ENCODE measurements at regions not wholly inside any gene's neighbourhood (a gene's known extent, or its start where the extent isn't known, plus 50 kb on each side); places are given as distances from the start of the nearest gene placed in this dataset.

GRCh38 chr5:68141494-68141893 is 74.1 kb upstream of the PIK3R1 start:
- DNase-seq (ENCODE audit: low read depth, low spot score) (no peak), ATAC-seq (no peak)
- Histone ChIP-seq H2AFZ (ENCODE audit: low read depth, low read length, poor library complexity, severe bottlenecking) (no peak overlapping the region), H3K9me3 (ENCODE audit: control insufficient read depth in 1 of 2, insufficient read depth in 1 of 2, low read depth in 1 of 2, low read length in 2 of 2) (no peaks in the 10 kb centered on the region), H3K27me3 (ENCODE audit: insufficient read depth, low read length) (no peaks in the 10 kb centered on the region), H3K36me3 (ENCODE audit: control insufficient read depth in 1 of 2, insufficient read depth in 2 of 2, low read length in 2 of 2) (no peaks in the 10 kb centered on the region), H3K79me2 (ENCODE audit: insufficient read depth, low read length) (no peaks in the 10 kb centered on the region), H3K4me1 (ENCODE audit: control insufficient read depth in 1 of 2, insufficient read depth in 2 of 2, low read length in 2 of 2) (no peaks in the 10 kb centered on the region), H3K4me3 (replicated peaks in 1 of 2; ENCODE audit: low read depth in 1 of 2, low read length in 2 of 2) (no peak overlapping the region), H3K4me2 (ENCODE audit: low read length) (no peak overlapping the region), H3K27ac (ENCODE audit: low read depth, low read length) (no peak overlapping the region), H4K20me1 (ENCODE audit: insufficient read depth) (no peaks in the 10 kb centered on the region; the same call in 1 of the 2 replicates), H3K9ac (ENCODE audit: low read length) (no peak overlapping the region), H3K9me2 (ENCODE audit: insufficient read depth) (no peaks in the 10 kb centered on the region)
- TF ChIP-seq ZNF274 (IDR thresholded peaks at IDR 0.05; ENCODE audit: low read depth, low read length) (no peak), SP1 (IDR thresholded peaks at IDR 0.05; ENCODE audit: low read depth) (no peak)
- intact Hi-C loops (cut with micrococcal nuclease), result no loop called here
- ChIA-PET CTCF (no interaction called here), RAD21 (ENCODE audit: low non-redundant PET in 1 of 2, low total read pairs in 2 of 2, uncharacterized antibody in 2 of 2, unreplicated experiment in 2 of 2) (no interaction called here), POLR2A (no interaction called here)
- no TSS peak for BruUV-seq (replicated peaks)

- intact Hi-C loops (cut with micrococcal nuclease), result no loop called here
- H3K27ac ChIP-seq (ENCODE audit: low read depth, low read length), result no peak overlapping the region
- no peaks in the 10 kb centered on the region for H3K36me3 ChIP-seq (ENCODE audit: control insufficient read depth in 1 of 2, insufficient read depth in 2 of 2, low read length in 2 of 2)
- no peak overlapping the region for H3K4me2 ChIP-seq (ENCODE audit: low read length)
- ChIA-PET CTCF (no interaction called here), POLR2A (interaction anchor here (0.7 kb wide), 1 partner anchor 39 kb away, joined by 3 read pairs; no protein-coding TSS in a partner anchor), RAD21 (ENCODE audit: low non-redundant PET in 1 of 2, low total read pairs in 2 of 2, uncharacterized antibody in 2 of 2, unreplicated experiment in 2 of 2) (no interaction called here)
- no peaks in the 10 kb centered on the region for H3K79me2 ChIP-seq (ENCODE audit: insufficient read depth, low read length)
- no peaks in the 10 kb centered on the region for H3K27me3 ChIP-seq (ENCODE audit: insufficient read depth, low read length)
- no peaks in the 10 kb centered on the region for H3K4me1 ChIP-seq (ENCODE audit: control insufficient read depth in 1 of 2, insufficient read depth in 2 of 2, low read length in 2 of 2)
- no peak overlapping the region for H3K9ac ChIP-seq (ENCODE audit: low read length)
- ATAC-seq (no peak), DNase-seq (ENCODE audit: low read depth, low spot score) (no peak)
- H4K20me1 ChIP-seq (ENCODE audit: insufficient read depth), result no peaks in the 10 kb centered on the region; the same call in 1 of the 2 replicates
- H3K4me3 ChIP-seq (replicated peaks in 1 of 2; ENCODE audit: low read depth in 1 of 2, low read length in 2 of 2), result no peak overlapping the region
- H3K9me2 ChIP-seq (ENCODE audit: insufficient read depth), result no peaks in the 10 kb centered on the region
- no peak for TF ChIP-seq RAD21 (IDR thresholded peaks at IDR 0.05; ENCODE audit: low read depth)
- TF ChIP-seq TCF7L2 (IDR thresholded peaks at IDR 0.05; ENCODE audit: borderline replicate concordance, extremely low read depth, insufficient read depth, insufficient read length), result no peak
- no peak for TF ChIP-seq ZFX (IDR thresholded peaks at IDR 0.05)
- TF ChIP-seq ZNF274 (IDR thresholded peaks at IDR 0.05; ENCODE audit: low read depth, low read length), result no peak
- TF ChIP-seq ATF3 (IDR thresholded peaks at IDR 0.05), result no peak
- no peak for TF ChIP-seq POLR2A (IDR thresholded peaks at IDR 0.05; ENCODE audit: borderline replicate concordance, extremely low read depth, insufficient read depth, insufficient read length)
- no peak for TF ChIP-seq SP1 (IDR thresholded peaks at IDR 0.05; ENCODE audit: low read depth)
- TF ChIP-seq YY1 (IDR thresholded peaks at IDR 0.05; ENCODE audit: extremely low read depth, insufficient replicate concordance, low read depth, low read length), result no peak
- no peak for TF ChIP-seq SRF (IDR thresholded peaks at IDR 0.05; ENCODE audit: low read depth)
- TF ChIP-seq EZH2phosphoT487 (IDR thresholded peaks at IDR 0.05; ENCODE audit: borderline replicate concordance), result no peak
- no peak for TF ChIP-seq CEBPB (IDR thresholded peaks at IDR 0.05; ENCODE audit: low read depth)
- H2AFZ ChIP-seq (ENCODE audit: low read depth, low read length, poor library complexity, severe bottlenecking), result no peak overlapping the region
- no peaks in the 10 kb centered on the region for H3K9me3 ChIP-seq (ENCODE audit: control insufficient read depth in 1 of 2, insufficient read depth in 1 of 2, low read depth in 1 of 2, low read length in 2 of 2)
- no TSS peak for BruUV-seq (replicated peaks)
Observed at GRCh38 chr5:68140763-68141162, 74.8 kb upstream of the PIK3R1 start.
